Mucosa of descending colon (tissue), 3 donors: ENCODE measurements at regions not wholly inside any gene's neighbourhood (a gene's known extent, or its start where the extent isn't known, plus 50 kb on each side); places are given as distances from the start of the nearest gene placed in this dataset.

ENCODE experiments used
- ATAC-seq: fragments of 200-7000 bp; cut with Tn5 transposase; one replicate; pipeline ENCODE4 v1.9.1; 2020; ENCODE audit warnings: mild to moderate bottlenecking, moderate library complexity
- DNase-seq, 3 donors: peaks; one replicate each; pipeline ENCODE4 v3.0.0-alpha.2; 2020
- H3K36me3 ChIP-seq: fragments of 200-600 bp; one replicate; pipeline ENCODE4 v1.8.0; 2021; ENCODE audit warnings: low read depth, mild to moderate bottlenecking
- H3K4me1 ChIP-seq: fragments of 200-600 bp; one replicate; pipeline ENCODE4 v1.8.0; 2021; ENCODE audit warnings: low read depth, mild to moderate bottlenecking
- H3K4me3 ChIP-seq: fragments of 200-600 bp; one replicate; pipeline ENCODE4 v1.8.0; 2021; ENCODE audit warnings: mild to moderate bottlenecking
- H3K9me3 ChIP-seq: fragments of 200-600 bp; one replicate; pipeline ENCODE4 v1.8.0; 2021; ENCODE audit warnings: mild to moderate bottlenecking
- CTCF ChIP-seq: fragments of 200-600 bp; IDR thresholded peaks from one replicate; pipeline ENCODE4 v1.8.0; 2022; ENCODE audit warnings: antibody characterized with exemption, mild to moderate bottlenecking
- intact Hi-C, 2 donors: fragments of 100-400 bp; cut with DNase I in 1 of 2; cut with micrococcal nuclease in 1 of 2; formaldehyde crosslinking; loops; one replicate each; pipeline versions ENCODE4 v1.11.0 to v1.11.1; 2022; cut with DNase I, micrococcal nuclease
- donor health status: DM: no; HTN: no; CAD: no; lungs with moderate emphysema.
- donor health status: DM: no; HTN: no; CAD: no.
- donor health status: DM: no; HTN: yes; CAD: no.

GRCh38 chr2:221161186-221161585, 410.9 kb downstream of the EPHA4 start:
- ATAC-seq (no peak), DNase-seq (no peak)
- Histone ChIP-seq H3K4me1 (no peaks in the 10 kb centered on the region), H3K9me3 (no peaks in the 10 kb centered on the region), H3K36me3 (no peaks in the 10 kb centered on the region), H3K4me3 (no peak overlapping the region)
- TF ChIP-seq CTCF = no peak
- intact Hi-C loops = no loop called here

- TF ChIP-seq CTCF = no peak
- intact Hi-C loops = no loop called here
- DNase-seq (no peak), ATAC-seq (no peak)
- Histone ChIP-seq H3K4me3 (no peak overlapping the region), H3K9me3 (no peaks in the 10 kb centered on the region), H3K36me3 (no peaks in the 10 kb centered on the region), H3K4me1 (no peaks in the 10 kb centered on the region)
Measured at GRCh38 chr2:221166292-221166691, 405.8 kb downstream of the EPHA4 start.

GRCh38 chr2:221167561-221167960, 404.5 kb downstream of the EPHA4 start:
- H3K4me3 ChIP-seq = no peak overlapping the region
- no peaks in the 10 kb centered on the region for H3K4me1 ChIP-seq
- ATAC-seq (no peak), DNase-seq (no peak)
- no peaks in the 10 kb centered on the region for H3K9me3 ChIP-seq
- TF ChIP-seq CTCF = no peak
- intact Hi-C loops = no loop called here
- H3K36me3 ChIP-seq = no peaks in the 10 kb centered on the region

GRCh38 chr2:221169724-221170123, 402.4 kb downstream of the EPHA4 start:
- intact Hi-C loops = no loop called here

GRCh38 chr2:221170548-221170947, 401.6 kb downstream of the EPHA4 start:
- H3K9me3 ChIP-seq = no peaks in the 10 kb centered on the region
- intact Hi-C loops = no loop called here
- no peak overlapping the region for H3K4me3 ChIP-seq
- no peak for DNase-seq
- ATAC-seq = no peak
- H3K4me1 ChIP-seq = no peaks in the 10 kb centered on the region
- H3K36me3 ChIP-seq = no peaks in the 10 kb centered on the region
- no peak for TF ChIP-seq CTCF

More at GRCh38 chr2:221169724-221170123, 402.4 kb downstream of the EPHA4 start:
- ATAC-seq (no peak), DNase-seq (no peak)
- Histone ChIP-seq H3K9me3 (no peaks in the 10 kb centered on the region), H3K4me1 (no peaks in the 10 kb centered on the region), H3K4me3 (no peak overlapping the region), H3K36me3 (no peaks in the 10 kb centered on the region)
- no peak for TF ChIP-seq CTCF

GRCh38 chr2:221176667-221177066, 395.4 kb downstream of the EPHA4 start:
- Histone ChIP-seq H3K9me3 (no peaks in the 10 kb centered on the region), H3K4me3 (no peak overlapping the region), H3K4me1 (no peaks in the 10 kb centered on the region), H3K36me3 (no peaks in the 10 kb centered on the region)
- ATAC-seq = no peak
- DNase-seq = no peak
- intact Hi-C loops = no loop called here
- TF ChIP-seq CTCF = no peak
